K562 (cell line): ENCODE measurements at regions not wholly inside any gene's neighbourhood (a gene's known extent, or its start where the extent isn't known, plus 50 kb on each side); places are given as distances from the start of the nearest gene placed in this dataset.

Experiments used
- ATF3 ChIP-seq, 2 experiments: fragments of 450-650 bp in 1 of 2; sonication (generic) in 1 of 2; formaldehyde crosslinking in 1 of 2; IDR thresholded peaks in 1 of 2; conservative IDR thresholded peaks in 1 of 2; 2 replicates each; pipeline versions ENCODE4 v1.6.1 to v1.8.1; 2016 to 2023; ENCODE audit warnings: mild to moderate bottlenecking in 2 of 2, moderate library complexity in 2 of 2, inconsistent platforms in 1 of 2, missing genetic modification reagents in 1 of 2
- CTBP1 ChIP-seq: fragments of 450-650 bp; IDR thresholded peaks from 2 replicates; pipeline ENCODE4 v1.6.1; 2016; ENCODE audit warnings: borderline replicate concordance
- DMBX1 ChIP-seq: fragments of 250-450 bp; sonication (Bioruptor Pico); IDR thresholded peaks from 2 replicates; pipeline ENCODE4 v1.8.0; 2022; ENCODE audit warnings: inconsistent platforms, mild to moderate bottlenecking, moderate library complexity, borderline replicate concordance
- MGA ChIP-seq: fragments of 450-650 bp; IDR thresholded peaks from 2 replicates; pipeline ENCODE4 v1.6.1; 2016; ENCODE audit warnings: mild to moderate bottlenecking, moderate library complexity
- NR2C1 ChIP-seq, 2 experiments: fragments of 450-650 bp; IDR thresholded peaks; 2 replicates each; pipeline ENCODE4 v1.6.1; 2017; ENCODE audit warnings: mild to moderate bottlenecking in 2 of 2, antibody characterized with exemption in 1 of 2, inconsistent platforms in 1 of 2, missing compliant biosample characterization in 1 of 2, missing genetic modification characterization in 1 of 2
- NR2C2 ChIP-seq, 2 experiments: fragments of 200-800 bp in 1 of 2; sonication (Bioruptor generic) in 1 of 2; sonication (generic) in 1 of 2; formaldehyde crosslinking in 1 of 2; IDR thresholded peaks; 2 replicates each; pipeline versions ENCODE4 v1.6.1 to v1.8.0; 2016 to 2022; ENCODE audit warnings: mild to moderate bottlenecking in 1 of 2, missing compliant biosample characterization in 1 of 2, missing genetic modification characterization in 1 of 2, missing genetic modification reagents in 1 of 2
- PML ChIP-seq: IDR thresholded peaks from 2 replicates; pipeline ENCODE4 v1.6.1; 2012; ENCODE audit warnings: low read length, inconsistent platforms
- RAD21 ChIP-seq, 2 experiments: fragments of 250-450 bp in 1 of 2; fragments of 450-650 bp in 1 of 2; sonication (Bioruptor Pico) in 1 of 2; formaldehyde crosslinking in 1 of 2; IDR thresholded peaks in 1 of 2; conservative IDR thresholded peaks in 1 of 2; 2 replicates each; pipeline versions ENCODE4 v1.4.0 to v1.8.0; 2020 to 2022; ENCODE audit warnings: mild to moderate bottlenecking in 2 of 2, moderate library complexity in 1 of 2
- SOX6 ChIP-seq: fragments of 450-650 bp; IDR thresholded peaks from 2 replicates; pipeline ENCODE4 v1.6.1; 2014; ENCODE audit warnings: mild to moderate bottlenecking
- TAF7 ChIP-seq: fragments of 450-650 bp; IDR thresholded peaks from 2 replicates; pipeline ENCODE4 v1.6.1; 2016; ENCODE audit warnings: missing genetic modification characterization, missing compliant biosample characterization

- TF ChIP-seq RAD21 (CRISPR knock-in tag; conservative IDR thresholded peaks at IDR 0.05 in 1 of 2, IDR thresholded peaks at IDR 0.05 in 1 of 2) (peak; percentile 97), PML (no peak; the same call in 1 of the 2 replicates), NR2C2 (CRISPR knock-in tag; IDR thresholded peaks at IDR 0.05) (peak; percentile 77; the same call in 1 of the 2 replicates), NR2C2 (tag; IDR thresholded peaks at IDR 0.05) (peak; percentile 91), SOX6 (peak; percentile 86), MGA (peak; percentile 28; the same call in 1 of the 2 replicates), ATF3 (IDR thresholded peaks at IDR 0.05) (peak; percentile 62), ATF3 (CRISPR knock-in tag; conservative IDR thresholded peaks at IDR 0.05) (no peak), TAF7 (tag) (no peak), NR2C1 (IDR thresholded peaks at IDR 0.05) (peak; percentile 62; the same call in 1 of the 2 replicates), NR2C1 (tag; IDR thresholded peaks at IDR 0.05) (peak; percentile 87), DMBX1 (CRISPR knock-in tag) (0 out of 2 replicates have a peak, but pooled peaks have one; percentile 33), CTBP1 (peak; percentile 51)
Measured at GRCh38 chr21:35508139-35508888, 459.2 kb upstream of the RUNX1 start (continued).
